Panc1 (cell line): ENCODE measurements at regions not wholly inside any gene's neighbourhood (a gene's known extent, or its start where the extent isn't known, plus 50 kb on each side); places are given as distances from the start of the nearest gene placed in this dataset.
A peak's percentile ranks its signal among the peaks of the same experiment; 100 is the strongest.

Experiments
- ATAC-seq: fragments of 200-7000 bp; cut with Tn5 transposase; 2 replicates; pipeline ENCODE4 v1.9.1; 2020; ENCODE audit warnings: mild to moderate bottlenecking, moderate library complexity
- BruUV-seq: library from RNA; stranded (reverse); fragments of 400-500 nt; replicated peaks from 2 replicates; lab custom pipeline; 2021; lab: Mats Ljungman, UMichigan
- CTCF ChIA-PET: fragments of 300-600 bp; sonication (Branson Sonifier 250); formaldehyde crosslinking; loops from one replicate; lab custom pipeline; 2022; ENCODE audit warnings: antibody characterized with exemption; lab: Charles Lee
- POLR2A ChIA-PET: fragments of 300-600 bp; sonication (Branson Sonifier 250); formaldehyde crosslinking; loops from one replicate; lab custom pipeline; 2022; ENCODE audit warnings: antibody characterized with exemption; lab: Charles Lee
- DNase-seq: peaks from one replicate; pipeline ENCODE4 v3.0.0-alpha.2; 2010; ENCODE audit warnings: low read depth, low spot score
- H3K27ac ChIP-seq: 2 replicates; pipeline ENCODE4 v1.5.1; 2011; ENCODE audit warnings: mild to moderate bottlenecking, low read length, inconsistent platforms
- H3K27me3 ChIP-seq: fragments of 200-500 bp; sonication (Bioruptor generic); 2 replicates; pipeline ENCODE4 v1.6.0; 2014; ENCODE audit warnings: low read length, inconsistent platforms; ENCODE audit not compliant: control insufficient read depth, insufficient read depth
- H3K36me3 ChIP-seq: fragments of 200-500 bp; sonication (Bioruptor generic); 2 replicates; pipeline ENCODE4 v1.5.1; 2014; ENCODE audit warnings: inconsistent platforms, mild to moderate bottlenecking, low read length, moderate library complexity; ENCODE audit not compliant: control insufficient read depth, insufficient read depth
- H3K4me1 ChIP-seq: 2 replicates; pipeline ENCODE4 v1.5.1; 2011; ENCODE audit warnings: inconsistent platforms, mild to moderate bottlenecking, low read length, moderate library complexity; ENCODE audit not compliant: control insufficient read depth, insufficient read depth
- H3K4me3 ChIP-seq, 2 experiments: 2 replicates each; pipeline ENCODE4 v1.5.1; 2011 to 2012; ENCODE audit warnings: low read depth in 2 of 2, low read length in 2 of 2, mild to moderate bottlenecking in 2 of 2, inconsistent platforms in 1 of 2, moderate library complexity in 1 of 2
- H3K9me3 ChIP-seq: fragments of 200-500 bp; sonication (Bioruptor generic); 2 replicates; pipeline ENCODE4 v1.5.1; 2014; ENCODE audit warnings: low read depth, mild to moderate bottlenecking, inconsistent platforms, low read length, moderate library complexity; ENCODE audit not compliant: control insufficient read depth, insufficient read depth
- CTCF ChIP-seq: fragments of 450-650 bp; IDR thresholded peaks from 2 replicates; pipeline ENCODE4 v1.5.1; 2017; ENCODE audit warnings: mild to moderate bottlenecking
- POLR2AphosphoS5 ChIP-seq: IDR thresholded peaks from 2 replicates; pipeline ENCODE4 v1.6.1; 2012; ENCODE audit warnings: mild to moderate bottlenecking, low read depth, low read length, moderate library complexity
- SIN3A ChIP-seq: IDR thresholded peaks from 2 replicates; pipeline ENCODE4 v1.6.1; 2012; ENCODE audit warnings: low read depth, mild to moderate bottlenecking, low read length, moderate library complexity, borderline replicate concordance; ENCODE audit not compliant: insufficient read depth
- TCF7L2 ChIP-seq: IDR thresholded peaks from 2 replicates; pipeline ENCODE4 v1.6.1; 2011; ENCODE audit warnings: mild to moderate bottlenecking, low read depth, low read length, inconsistent platforms
- in situ Hi-C: cut with HindIII; loops from 2 replicates; pipeline ENCODE4 v1.10.0; 2016; ENCODE audit warnings: low sequenced_read_pairs, low pct_unique_long_range_greater_than_20kb
- intact Hi-C: fragments of 100-400 bp; cut with micrococcal nuclease; formaldehyde crosslinking; loops from one replicate; pipeline ENCODE4 v1.10.0; 2022; ENCODE audit not compliant: unreplicated experiment
- TF ChIP-seq, protein P1 (sequence below), 2 experiments: IDR thresholded peaks; 2 replicates each; pipeline ENCODE4 v1.6.1; 2011 to 2012; ENCODE audit warnings: low read depth in 2 of 2, control low read depth in 1 of 2, low read length in 1 of 2, mild to moderate bottlenecking in 1 of 2, moderate library complexity in 1 of 2; ENCODE audit not compliant: insufficient read depth in 1 of 2

DNA sequence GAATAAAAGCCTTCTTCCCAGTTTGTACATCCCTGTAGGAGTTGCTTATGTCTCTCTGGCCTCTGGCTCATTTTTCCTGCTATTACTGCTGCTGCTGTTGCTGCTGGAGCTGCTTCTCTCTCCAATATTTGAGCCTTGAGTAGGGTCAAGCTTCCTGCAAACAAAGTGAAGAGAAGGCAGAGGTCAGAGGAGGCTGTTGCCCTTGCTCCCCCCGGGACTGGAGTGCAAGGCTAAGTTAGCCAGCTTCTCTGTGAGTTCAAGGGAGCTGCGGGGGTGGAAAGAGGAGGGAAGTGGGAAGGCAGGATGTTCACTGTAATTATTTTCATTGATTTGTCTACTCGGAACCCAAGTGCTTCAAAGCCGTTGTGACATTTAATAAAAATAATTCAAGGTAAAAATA, 77.0 kb upstream of the TMEM132E start:
- Histone ChIP-seq H3K4me1 (no peaks in the 10 kb centered on the region), H3K9me3 (no peaks in the 10 kb centered on the region), H3K27ac (no peak overlapping the region), H3K4me3 (no peak overlapping the region), H3K36me3 (no peaks in the 10 kb centered on the region), H3K27me3 (peaks cover 18% of the 10 kb centered on the region)
- CTCF ChIA-PET, result no interaction called here
- POLR2A ChIA-PET, result no interaction called here
- in situ Hi-C loops (no loop called here), intact Hi-C loops (no loop called here)
- TF ChIP-seq, protein P1, sequence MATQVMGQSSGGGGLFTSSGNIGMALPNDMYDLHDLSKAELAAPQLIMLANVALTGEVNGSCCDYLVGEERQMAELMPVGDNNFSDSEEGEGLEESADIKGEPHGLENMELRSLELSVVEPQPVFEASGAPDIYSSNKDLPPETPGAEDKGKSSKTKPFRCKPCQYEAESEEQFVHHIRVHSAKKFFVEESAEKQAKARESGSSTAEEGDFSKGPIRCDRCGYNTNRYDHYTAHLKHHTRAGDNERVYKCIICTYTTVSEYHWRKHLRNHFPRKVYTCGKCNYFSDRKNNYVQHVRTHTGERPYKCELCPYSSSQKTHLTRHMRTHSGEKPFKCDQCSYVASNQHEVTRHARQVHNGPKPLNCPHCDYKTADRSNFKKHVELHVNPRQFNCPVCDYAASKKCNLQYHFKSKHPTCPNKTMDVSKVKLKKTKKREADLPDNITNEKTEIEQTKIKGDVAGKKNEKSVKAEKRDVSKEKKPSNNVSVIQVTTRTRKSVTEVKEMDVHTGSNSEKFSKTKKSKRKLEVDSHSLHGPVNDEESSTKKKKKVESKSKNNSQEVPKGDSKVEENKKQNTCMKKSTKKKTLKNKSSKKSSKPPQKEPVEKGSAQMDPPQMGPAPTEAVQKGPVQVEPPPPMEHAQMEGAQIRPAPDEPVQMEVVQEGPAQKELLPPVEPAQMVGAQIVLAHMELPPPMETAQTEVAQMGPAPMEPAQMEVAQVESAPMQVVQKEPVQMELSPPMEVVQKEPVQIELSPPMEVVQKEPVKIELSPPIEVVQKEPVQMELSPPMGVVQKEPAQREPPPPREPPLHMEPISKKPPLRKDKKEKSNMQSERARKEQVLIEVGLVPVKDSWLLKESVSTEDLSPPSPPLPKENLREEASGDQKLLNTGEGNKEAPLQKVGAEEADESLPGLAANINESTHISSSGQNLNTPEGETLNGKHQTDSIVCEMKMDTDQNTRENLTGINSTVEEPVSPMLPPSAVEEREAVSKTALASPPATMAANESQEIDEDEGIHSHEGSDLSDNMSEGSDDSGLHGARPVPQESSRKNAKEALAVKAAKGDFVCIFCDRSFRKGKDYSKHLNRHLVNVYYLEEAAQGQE (IDR thresholded peaks at IDR 0.05; ENCODE audit: insufficient read depth in 1 of 2, low read depth in 2 of 2, low read length in 1 of 2), result no peak
- TF ChIP-seq TCF7L2, result no peak
- no peak for TF ChIP-seq POLR2AphosphoS5
- no peak for TF ChIP-seq SIN3A
- no peak for TF ChIP-seq CTCF
- BruUV-seq, result no TSS peak
- ATAC-seq (no peak), DNase-seq (no peak)

DNA sequence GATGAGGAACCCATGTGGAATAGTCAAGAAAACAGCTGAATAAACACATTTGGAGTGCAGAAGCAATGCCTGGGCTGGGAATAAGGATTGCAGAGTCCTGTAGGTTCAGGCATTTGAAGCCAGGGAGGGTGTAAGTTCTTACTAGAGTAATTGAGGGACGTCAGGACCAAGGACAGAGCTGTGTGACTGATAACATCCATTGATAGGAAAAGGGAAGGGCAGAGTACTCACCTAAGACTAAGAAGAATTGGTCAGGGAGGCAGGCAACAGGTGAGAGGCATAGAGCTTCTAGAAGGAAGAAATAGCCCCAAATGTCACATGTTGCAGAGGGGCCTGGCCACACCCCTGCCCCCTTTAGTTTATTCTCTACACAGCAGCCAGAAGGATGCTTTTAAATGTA, 79.8 kb upstream of the TMEM132E start:
- Histone ChIP-seq H3K9me3 (no peaks in the 10 kb centered on the region), H3K4me3 (no peak overlapping the region), H3K27ac (no peak overlapping the region), H3K4me1 (no peaks in the 10 kb centered on the region), H3K36me3 (no peaks in the 10 kb centered on the region), H3K27me3 (peaks cover 2% of the 10 kb centered on the region; the same call in 1 of the 2 replicates)
- CTCF ChIA-PET, result no interaction called here
- DNase-seq (no peak), ATAC-seq (peak; percentile 66; the same call in 1 of the 2 replicates)
- in situ Hi-C loops (no loop called here), intact Hi-C loops (no loop called here)
- POLR2A ChIA-PET, result no interaction called here
- TF ChIP-seq, protein P1 (IDR thresholded peaks at IDR 0.05; ENCODE audit: insufficient read depth in 1 of 2, low read depth in 2 of 2, low read length in 1 of 2), result peak; percentile 82 to 87
- TF ChIP-seq POLR2AphosphoS5, result no peak
- TF ChIP-seq SIN3A, result no peak
- BruUV-seq, result no TSS peak
